HCT116 (cell line): ENCODE measurements at regions not wholly inside any gene's neighbourhood (a gene's known extent, or its start where the extent isn't known, plus 50 kb on each side); places are given as distances from the start of the nearest gene placed in this dataset.

Source experiments
- ATAC-seq: fragments of 200-7000 bp; cut with Tn5 transposase; 2 replicates; pipeline ENCODE4 v1.9.1; 2020; ENCODE audit warnings: mild to moderate bottlenecking, moderate library complexity
- BruUV-seq: library from RNA; stranded (reverse); fragments of 400-500 nt; replicated peaks from 2 replicates; lab custom pipeline; 2021; lab: Mats Ljungman, UMichigan
- CTCF ChIA-PET: fragments of 300-600 bp; sonication (Branson Sonifier 250); formaldehyde crosslinking; loops from one replicate; lab custom pipeline; 2021; ENCODE audit warnings: antibody characterized with exemption; lab: Charles Lee
- POLR2A ChIA-PET: fragments of 300-600, 350-600 bp; sonication (Branson Sonifier 250); formaldehyde crosslinking; loops from one replicate; lab custom pipeline; 2021; ENCODE audit warnings: antibody characterized with exemption; lab: Charles Lee
- RAD21 ChIA-PET, 2 experiments: fragments of 300-600 bp; sonication (Branson Sonifier 250); formaldehyde crosslinking; loops; one replicate each; lab custom pipeline; 2023; ENCODE audit warnings: low total read pairs in 2 of 2; ENCODE audit not compliant: uncharacterized antibody in 2 of 2, unreplicated experiment in 2 of 2, low non-redundant PET in 1 of 2; lab: Charles Lee
- DNase-seq: peaks from one replicate; pipeline ENCODE4 v3.0.0-alpha.2; 2010; ENCODE audit warnings: low read depth, low spot score
- H2AFZ ChIP-seq: fragments of 200-600 bp; shearing (Covaris generic), sonication (generic); 2 replicates; pipeline ENCODE4 v1.6.1; 2017; ENCODE audit warnings: low read depth, mixed run types, mixed read lengths, antibody characterized with exemption, low read length; ENCODE audit not compliant: poor library complexity, severe bottlenecking
- H3K27ac ChIP-seq: 2 replicates; pipeline ENCODE4 v1.5.1; 2012; ENCODE audit warnings: low read depth, low read length
- H3K27me3 ChIP-seq: fragments of 200-600 bp; sonication (generic); 2 replicates; pipeline ENCODE4 v1.6.1; 2016; ENCODE audit warnings: mixed run types, low read length, mixed read lengths; ENCODE audit not compliant: insufficient read depth
- H3K36me3 ChIP-seq, 2 experiments: fragments of 200-500 bp in 1 of 2; fragments of 200-600 bp in 1 of 2; sonication (Bioruptor generic) in 1 of 2; sonication (generic) in 1 of 2; 2 replicates each; pipeline versions ENCODE4 v1.5.1 to v1.6.1; 2014 to 2016; ENCODE audit warnings: low read length in 2 of 2, inconsistent platforms in 1 of 2, mixed read lengths in 1 of 2, mixed run types in 1 of 2; ENCODE audit not compliant: insufficient read depth in 2 of 2, control insufficient read depth in 1 of 2
- H3K4me1 ChIP-seq, 2 experiments: fragments of 200-600 bp in 1 of 2; sonication (generic) in 1 of 2; 2 replicates each; pipeline versions ENCODE4 v1.5.1 to v1.6.1; 2012 to 2017; ENCODE audit warnings: low read length in 2 of 2, inconsistent platforms in 1 of 2, mild to moderate bottlenecking in 1 of 2, mixed read lengths in 1 of 2, mixed run types in 1 of 2, moderate library complexity in 1 of 2; ENCODE audit not compliant: insufficient read depth in 2 of 2, control insufficient read depth in 1 of 2
- H3K4me2 ChIP-seq: fragments of 200-600 bp; sonication (generic); 2 replicates; pipeline ENCODE4 v1.6.1; 2017; ENCODE audit warnings: mixed run types, low read length, mixed read lengths
- H3K4me3 ChIP-seq, 2 experiments: fragments of 200-600 bp in 1 of 2; sonication (generic) in 1 of 2; replicated peaks in 1 of 2; 2 replicates each; pipeline ENCODE4 v1.5.1; 2011 to 2016; ENCODE audit warnings: low read length in 2 of 2, control low read depth in 1 of 2, low read depth in 1 of 2, mild to moderate bottlenecking in 1 of 2, mixed read lengths in 1 of 2, mixed run types in 1 of 2
- H3K79me2 ChIP-seq: fragments of 200-600 bp; sonication (generic); 2 replicates; pipeline ENCODE4 v1.6.1; 2017; ENCODE audit warnings: mild to moderate bottlenecking, mixed run types, low read length, moderate library complexity, mixed read lengths; ENCODE audit not compliant: insufficient read depth
- H3K9ac ChIP-seq: fragments of 200-600 bp; sonication (generic); 2 replicates; pipeline ENCODE4 v1.6.1; 2016; ENCODE audit warnings: low read length, mixed read lengths
- H3K9me2 ChIP-seq: fragments of 200-600 bp; sonication (generic), shearing (Covaris generic); 2 replicates; pipeline ENCODE4 v1.6.1; 2017; ENCODE audit warnings: mixed run types, mild to moderate bottlenecking, moderate library complexity; ENCODE audit not compliant: insufficient read depth
- H3K9me3 ChIP-seq, 2 experiments: fragments of 200-500 bp in 1 of 2; fragments of 200-600 bp in 1 of 2; sonication (Bioruptor generic) in 1 of 2; sonication (generic) in 1 of 2; 2 replicates each; pipeline ENCODE4 v1.6.1; 2014 to 2017; ENCODE audit warnings: low read length in 2 of 2, mixed read lengths in 2 of 2, inconsistent platforms in 1 of 2, low read depth in 1 of 2, mild to moderate bottlenecking in 1 of 2, mixed run types in 1 of 2, moderate library complexity in 1 of 2; ENCODE audit not compliant: control insufficient read depth in 1 of 2, insufficient read depth in 1 of 2
- H4K20me1 ChIP-seq: fragments of 200-600 bp; sonication (generic), shearing (Covaris generic); 2 replicates; pipeline ENCODE4 v1.6.1; 2017; ENCODE audit warnings: mixed run types, mild to moderate bottlenecking, moderate library complexity; ENCODE audit not compliant: insufficient read depth
- CBX3 ChIP-seq: IDR thresholded peaks from 2 replicates; pipeline ENCODE4 v1.6.1; 2012; ENCODE audit warnings: low read depth
- CTCF ChIP-seq, 3 experiments: fragments of 200-600 bp in 1 of 3; sonication (generic) in 1 of 3; IDR thresholded peaks in 2 of 3; conservative IDR thresholded peaks in 1 of 3; 2 replicates each; pipeline ENCODE4 v1.5.1; 2012 to 2017; ENCODE audit warnings: low read depth in 2 of 3, low read length in 2 of 3, antibody characterized with exemption in 1 of 3, borderline replicate concordance in 1 of 3, control low read depth in 1 of 3, mild to moderate bottlenecking in 1 of 3, mixed read lengths in 1 of 3, mixed run types in 1 of 3, moderate library complexity in 1 of 3; ENCODE audit not compliant: insufficient read depth in 1 of 3
- EGR1 ChIP-seq: IDR thresholded peaks from 2 replicates; pipeline ENCODE4 v1.6.1; 2012; ENCODE audit warnings: low read depth
- ELF1 ChIP-seq: IDR thresholded peaks from 2 replicates; pipeline ENCODE4 v1.6.1; 2012; ENCODE audit warnings: low read depth, borderline replicate concordance
- EZH2 ChIP-seq: fragments of 200-600 bp; sonication (generic); IDR thresholded peaks from 2 replicates; pipeline ENCODE4 v1.6.1; 2017; ENCODE audit warnings: antibody characterized with exemption, mixed run types
- EZH2phosphoT487 ChIP-seq: fragments of 200-600 bp; IDR thresholded peaks from 2 replicates; pipeline ENCODE4 v1.6.1; 2018; ENCODE audit warnings: antibody characterized with exemption, borderline replicate concordance
- FOSL1 ChIP-seq: IDR thresholded peaks from 2 replicates; pipeline ENCODE4 v1.6.1; 2012; ENCODE audit warnings: low read depth
- JUND ChIP-seq: IDR thresholded peaks from 2 replicates; pipeline ENCODE4 v1.6.1; 2012
- MAX ChIP-seq: IDR thresholded peaks from 2 replicates; pipeline ENCODE4 v1.6.1; 2012
- POLR2A ChIP-seq: IDR thresholded peaks from 2 replicates; pipeline ENCODE4 v1.7.0; 2011; ENCODE audit warnings: borderline replicate concordance; ENCODE audit not compliant: insufficient read depth, insufficient read length; ENCODE audit errors: extremely low read depth
- POLR2AphosphoS5 ChIP-seq: IDR thresholded peaks from 2 replicates; pipeline ENCODE4 v1.6.1; 2011; ENCODE audit warnings: mild to moderate bottlenecking, low read depth, low read length, moderate library complexity
- RAD21 ChIP-seq: IDR thresholded peaks from 2 replicates; pipeline ENCODE4 v1.6.1; 2012; ENCODE audit warnings: low read depth, mild to moderate bottlenecking
- SIN3A ChIP-seq: IDR thresholded peaks from 2 replicates; pipeline ENCODE4 v1.6.1; 2012; ENCODE audit warnings: low read depth
- SRF ChIP-seq: IDR thresholded peaks from 2 replicates; pipeline ENCODE4 v1.6.1; 2012; ENCODE audit warnings: low read depth
- TCF7L2 ChIP-seq: IDR thresholded peaks from 2 replicates; pipeline ENCODE4 v1.7.0; 2011; ENCODE audit warnings: borderline replicate concordance, inconsistent platforms; ENCODE audit not compliant: insufficient read depth, insufficient read length; ENCODE audit errors: extremely low read depth
- YY1 ChIP-seq: IDR thresholded peaks from 2 replicates; pipeline ENCODE4 v1.6.1; 2011; ENCODE audit warnings: low read length, low read depth, moderate library complexity, mild to moderate bottlenecking; ENCODE audit not compliant: insufficient replicate concordance; ENCODE audit errors: extremely low read depth
- ZFX ChIP-seq: fragments of 450-650 bp; IDR thresholded peaks from 2 replicates; pipeline ENCODE4 v1.6.1; 2017
- intact Hi-C: fragments of 100-400 bp; cut with micrococcal nuclease; formaldehyde crosslinking; loops from 2 replicates; pipeline ENCODE4 v1.10.0; 2022
- TF ChIP-seq, protein P1 (sequence below): IDR thresholded peaks from 2 replicates; pipeline ENCODE4 v1.6.1; 2012; ENCODE audit warnings: low read depth

- H4K20me1 ChIP-seq, result no peaks in the 10 kb centered on the region
- H3K4me2 ChIP-seq, result no peak overlapping the region
- RAD21 ChIA-PET, result no interaction called here
- no peak overlapping the region for H3K27ac ChIP-seq
- no TSS peak for BruUV-seq
- no peak overlapping the region for H2AFZ ChIP-seq
- intact Hi-C loops, result no loop called here
- POLR2A ChIA-PET, result no interaction called here
- TF ChIP-seq RAD21, result no peak
- no peak for TF ChIP-seq TCF7L2
- TF ChIP-seq POLR2AphosphoS5, result no peak
- TF ChIP-seq ELF1, result no peak
- TF ChIP-seq SRF, result no peak
- no peak for TF ChIP-seq ZFX
- TF ChIP-seq POLR2A, result no peak
- TF ChIP-seq EGR1, result no peak
- no peak for TF ChIP-seq YY1
- TF ChIP-seq MAX, result no peak
- no peak for TF ChIP-seq SIN3A
- no peak for TF ChIP-seq FOSL1
- TF ChIP-seq EZH2, result no peak
- no peak for TF ChIP-seq CBX3
- TF ChIP-seq CTCF (IDR thresholded peaks at IDR 0.05 in 2 of 3, conservative IDR thresholded peaks at IDR 0.05 in 1 of 3; ENCODE audit: borderline replicate concordance in 1 of 3, insufficient read depth in 1 of 3, low read depth in 2 of 3, low read length in 2 of 3), result no peak
- no peak for TF ChIP-seq EZH2phosphoT487
- no peak for TF ChIP-seq JUND
- TF ChIP-seq, protein P1, sequence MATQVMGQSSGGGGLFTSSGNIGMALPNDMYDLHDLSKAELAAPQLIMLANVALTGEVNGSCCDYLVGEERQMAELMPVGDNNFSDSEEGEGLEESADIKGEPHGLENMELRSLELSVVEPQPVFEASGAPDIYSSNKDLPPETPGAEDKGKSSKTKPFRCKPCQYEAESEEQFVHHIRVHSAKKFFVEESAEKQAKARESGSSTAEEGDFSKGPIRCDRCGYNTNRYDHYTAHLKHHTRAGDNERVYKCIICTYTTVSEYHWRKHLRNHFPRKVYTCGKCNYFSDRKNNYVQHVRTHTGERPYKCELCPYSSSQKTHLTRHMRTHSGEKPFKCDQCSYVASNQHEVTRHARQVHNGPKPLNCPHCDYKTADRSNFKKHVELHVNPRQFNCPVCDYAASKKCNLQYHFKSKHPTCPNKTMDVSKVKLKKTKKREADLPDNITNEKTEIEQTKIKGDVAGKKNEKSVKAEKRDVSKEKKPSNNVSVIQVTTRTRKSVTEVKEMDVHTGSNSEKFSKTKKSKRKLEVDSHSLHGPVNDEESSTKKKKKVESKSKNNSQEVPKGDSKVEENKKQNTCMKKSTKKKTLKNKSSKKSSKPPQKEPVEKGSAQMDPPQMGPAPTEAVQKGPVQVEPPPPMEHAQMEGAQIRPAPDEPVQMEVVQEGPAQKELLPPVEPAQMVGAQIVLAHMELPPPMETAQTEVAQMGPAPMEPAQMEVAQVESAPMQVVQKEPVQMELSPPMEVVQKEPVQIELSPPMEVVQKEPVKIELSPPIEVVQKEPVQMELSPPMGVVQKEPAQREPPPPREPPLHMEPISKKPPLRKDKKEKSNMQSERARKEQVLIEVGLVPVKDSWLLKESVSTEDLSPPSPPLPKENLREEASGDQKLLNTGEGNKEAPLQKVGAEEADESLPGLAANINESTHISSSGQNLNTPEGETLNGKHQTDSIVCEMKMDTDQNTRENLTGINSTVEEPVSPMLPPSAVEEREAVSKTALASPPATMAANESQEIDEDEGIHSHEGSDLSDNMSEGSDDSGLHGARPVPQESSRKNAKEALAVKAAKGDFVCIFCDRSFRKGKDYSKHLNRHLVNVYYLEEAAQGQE, result no peak
- H3K4me3 ChIP-seq, result no peak overlapping the region
- ATAC-seq (no peak), DNase-seq (no peak)
- H3K4me1 ChIP-seq, result no peaks in the 10 kb centered on the region
- no peaks in the 10 kb centered on the region for H3K9me2 ChIP-seq
- no peaks in the 10 kb centered on the region for H3K36me3 ChIP-seq
- no peaks in the 10 kb centered on the region for H3K79me2 ChIP-seq
- H3K27me3 ChIP-seq, result no peaks in the 10 kb centered on the region
- H3K9ac ChIP-seq, result no peak overlapping the region
- CTCF ChIA-PET, result no interaction called here
- no peaks in the 10 kb centered on the region for H3K9me3 ChIP-seq
Measured at GRCh38 chrX:45660477-45660876, 459.8 kb upstream of the DIPK2B start.
